Skeletal muscle tissue (tissue), 3 donors: ENCODE measurements at regions not wholly inside any gene's neighbourhood (a gene's known extent, or its start where the extent isn't known, plus 50 kb on each side); places are given as distances from the start of the nearest gene placed in this dataset.

Experiments used
- H3K27ac ChIP-seq: one replicate; pipeline ENCODE4 v1.7.0; 2013; ENCODE audit warnings: mild to moderate bottlenecking, low read depth, low read length, inconsistent platforms
- H3K27me3 ChIP-seq, 3 donors: one replicate each; pipeline ENCODE4 v1.7.0; 2013; ENCODE audit warnings: low read length in 3 of 3; ENCODE audit not compliant: control insufficient read depth in 3 of 3, insufficient read depth in 3 of 3
- H3K36me3 ChIP-seq, 3 donors: one replicate each; pipeline ENCODE4 v1.7.0; 2013; ENCODE audit warnings: low read length in 3 of 3; ENCODE audit not compliant: control insufficient read depth in 3 of 3, insufficient read depth in 3 of 3
- H3K4me1 ChIP-seq, 3 donors: one replicate each; pipeline ENCODE4 v1.7.0; 2013; ENCODE audit warnings: low read length in 3 of 3, mild to moderate bottlenecking in 3 of 3; ENCODE audit not compliant: control insufficient read depth in 3 of 3, insufficient read depth in 3 of 3
- H3K4me3 ChIP-seq, 3 donors: one replicate each; pipeline ENCODE4 v1.7.0; 2013; ENCODE audit warnings: low read length in 3 of 3
- H3K9ac ChIP-seq, 3 donors: one replicate each; pipeline ENCODE4 v1.7.0; 2013; ENCODE audit warnings: low read length in 3 of 3, mild to moderate bottlenecking in 3 of 3, moderate library complexity in 2 of 3, low read depth in 1 of 3
- H3K9me3 ChIP-seq, 3 donors: one replicate each; pipeline ENCODE4 v1.7.0; 2013; ENCODE audit warnings: low read length in 3 of 3; ENCODE audit not compliant: control insufficient read depth in 3 of 3
- donor health status: Osteomylitis.

GRCh38 chr1:11373029-11373894, 100.3 kb downstream of the UBIAD1 start:
- Histone ChIP-seq H3K27ac (no peak overlapping the region), H3K4me1 (no peaks in the 10 kb centered on the region), H3K4me3 (no peak overlapping the region), H3K36me3 (no peaks in the 10 kb centered on the region), H3K9ac (no peak overlapping the region), H3K27me3 (peaks cover 15 to 42% (median 34%) of the 10 kb centered on the region in 3 donors), H3K9me3 (no peaks in the 10 kb centered on the region)

GRCh38 chr1:11373895-11374747, 101.1 kb downstream of the UBIAD1 start:
- Histone ChIP-seq H3K27ac (no peak overlapping the region), H3K27me3 (peaks cover 17 to 42% (median 33%) of the 10 kb centered on the region in 3 donors)

GRCh38 chr1:11374748-11375110, 101.7 kb downstream of the UBIAD1 start:
- Histone ChIP-seq H3K36me3 (no peaks in the 10 kb centered on the region), H3K27me3 (peaks cover 17 to 40% (median 34%) of the 10 kb centered on the region in 3 donors), H3K9ac (no peak overlapping the region), H3K9me3 (no peaks in the 10 kb centered on the region), H3K4me1 (no peaks in the 10 kb centered on the region), H3K27ac (no peak overlapping the region), H3K4me3 (no peak overlapping the region)

More at GRCh38 chr1:11373895-11374747, 101.1 kb downstream of the UBIAD1 start:
- Histone ChIP-seq H3K9ac (no peak overlapping the region), H3K9me3 (no peaks in the 10 kb centered on the region), H3K4me3 (no peak overlapping the region), H3K36me3 (no peaks in the 10 kb centered on the region), H3K4me1 (no peaks in the 10 kb centered on the region)

DNA sequence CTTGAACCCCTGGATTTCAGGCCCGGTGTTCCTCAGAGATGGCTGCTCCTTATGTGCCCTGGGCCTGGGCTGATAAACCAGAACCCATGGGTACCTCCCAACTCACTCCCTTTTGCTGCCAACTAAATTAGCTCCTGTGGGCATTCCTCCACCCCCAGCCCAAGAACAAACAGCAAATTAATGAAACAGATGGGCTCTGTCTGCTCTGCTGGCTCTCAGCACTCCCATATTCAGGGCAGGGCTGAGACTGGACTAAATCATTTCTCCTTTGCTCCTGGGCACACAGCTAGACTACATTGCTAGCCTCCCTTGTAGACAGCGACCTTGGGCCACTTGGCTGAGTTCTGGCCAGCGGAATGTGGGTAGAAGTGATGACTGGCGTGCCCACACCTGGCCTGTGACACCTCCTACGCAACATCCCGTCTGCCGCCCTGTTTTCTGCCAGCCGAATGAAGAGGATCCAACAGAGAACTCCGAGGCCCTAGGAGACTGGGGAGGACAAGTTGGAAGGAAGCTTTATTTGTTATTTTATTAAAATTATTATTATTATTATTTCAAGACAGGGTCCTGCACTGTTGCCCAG, 101.9 kb upstream of the DISP3 start:
- Histone ChIP-seq H3K9me3 (no peaks in the 10 kb centered on the region), H3K27ac (no peak overlapping the region), H3K4me3 (no peak overlapping the region), H3K36me3 (no peaks in the 10 kb centered on the region), H3K4me1 (no peaks in the 10 kb centered on the region), H3K9ac (no peak overlapping the region), H3K27me3 (peaks cover 13 to 43% (median 25%) of the 10 kb centered on the region in 3 donors)

DNA sequence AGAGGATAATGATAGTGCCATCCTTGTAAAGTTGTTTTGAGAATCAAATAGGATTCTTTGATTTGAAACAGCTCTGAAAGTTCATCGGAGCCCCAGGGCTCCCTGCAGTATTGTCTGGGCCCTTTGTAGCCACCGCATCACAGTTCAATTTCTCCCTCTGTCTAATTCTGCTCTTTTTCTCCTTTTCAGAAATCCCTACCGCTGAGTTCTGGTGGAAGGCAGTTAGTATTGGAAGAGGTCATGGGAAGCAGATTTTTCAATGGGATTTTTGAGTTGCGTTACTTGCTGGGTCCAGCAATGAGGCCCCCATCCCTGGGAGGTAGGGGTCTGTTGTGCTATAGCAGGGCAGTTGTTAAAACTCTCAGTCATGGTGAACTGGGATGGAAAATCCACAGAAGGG, 101.0 kb upstream of the DISP3 start:
- H3K27me3 ChIP-seq = peaks cover 17 to 46% (median 32%) of the 10 kb centered on the region in 3 donors
- H3K9me3 ChIP-seq = no peaks in the 10 kb centered on the region
- no peak overlapping the region for H3K4me3 ChIP-seq
- H3K27ac ChIP-seq = no peak overlapping the region
- no peaks in the 10 kb centered on the region for H3K4me1 ChIP-seq
- no peaks in the 10 kb centered on the region for H3K36me3 ChIP-seq
- H3K9ac ChIP-seq = no peak overlapping the region

- no peaks in the 10 kb centered on the region for H3K9me3 ChIP-seq
- H3K9ac ChIP-seq = no peak overlapping the region
- H3K4me3 ChIP-seq = no peak overlapping the region
- H3K27ac ChIP-seq = no peak overlapping the region
- H3K36me3 ChIP-seq = no peaks in the 10 kb centered on the region
- no peaks in the 10 kb centered on the region for H3K4me1 ChIP-seq
- H3K27me3 ChIP-seq = peaks cover 22 to 49% (median 42%) of the 10 kb centered on the region in 3 donors
Observed at GRCh38 chr1:11379851-11380250, 99.1 kb upstream of the DISP3 start.

- Histone ChIP-seq H3K27ac (no peak overlapping the region), H3K4me3 (no peak overlapping the region), H3K9ac (no peak overlapping the region), H3K36me3 (no peaks in the 10 kb centered on the region), H3K9me3 (no peaks in the 10 kb centered on the region), H3K4me1 (no peaks in the 10 kb centered on the region), H3K27me3 (peaks cover 29 to 55% (median 44%) of the 10 kb centered on the region in 3 donors)
Observed at GRCh38 chr1:11380500-11380899, 98.5 kb upstream of the DISP3 start.

- Histone ChIP-seq H3K27me3 (peaks cover 47 to 53% (median 52%) of the 10 kb centered on the region in 3 donors), H3K4me3 (no peak overlapping the region), H3K27ac (no peak overlapping the region), H3K4me1 (no peaks in the 10 kb centered on the region), H3K36me3 (no peaks in the 10 kb centered on the region), H3K9ac (no peak overlapping the region), H3K9me3 (no peaks in the 10 kb centered on the region)
Observed at GRCh38 chr1:11383553-11384169, 95.3 kb upstream of the DISP3 start.

DNA sequence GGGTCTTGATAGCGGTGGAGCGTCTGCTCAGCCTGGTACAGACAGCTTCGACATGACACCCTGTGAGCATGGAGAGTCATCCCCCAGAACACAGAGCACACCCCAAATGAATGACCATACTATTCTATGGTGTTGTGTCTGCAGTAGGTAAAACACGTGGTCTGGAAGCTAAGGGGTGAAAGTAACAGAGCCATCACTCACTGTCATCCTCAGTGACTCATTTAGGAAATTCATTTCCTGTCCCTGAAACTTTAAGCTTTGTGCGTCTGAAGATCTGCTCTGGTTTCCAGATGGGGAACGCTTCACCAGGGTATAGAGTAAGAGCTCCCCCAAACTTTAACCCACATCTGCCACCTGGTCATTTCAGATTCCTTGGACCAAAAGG, 94.8 kb upstream of the DISP3 start:
- Histone ChIP-seq H3K27me3 (peaks cover 47 to 54% (median 52%) of the 10 kb centered on the region in 3 donors), H3K27ac (no peak overlapping the region), H3K36me3 (no peaks in the 10 kb centered on the region), H3K9me3 (no peaks in the 10 kb centered on the region), H3K4me1 (no peaks in the 10 kb centered on the region), H3K9ac (no peak overlapping the region), H3K4me3 (no peak overlapping the region)
